ENCODE measurements at regions not wholly inside any gene's neighbourhood (a gene's known extent, or its start where the extent isn't known, plus 50 kb on each side); places are given as distances from the start of the nearest gene placed in this dataset.

GRCh38 chr5:93886098-93886806 lies 144.9 kb upstream of the POU5F2 start:
- Mint-ChIP-seq H3K4me1 (peaks cover 3% of the 10 kb centered on the region in 2 experiments; a peak in 2 of 4 replicates), H3K4me3 (no peak overlapping the region), H3K27ac (no peak overlapping the region), H3K36me3 (ENCODE audit: insufficient read depth in 1 of 3, low read depth in 3 of 3) (no peaks in the 10 kb centered on the region), H3K9me3 (no peaks in the 10 kb centered on the region), H3K27me3 (ENCODE audit: low read depth) (no peaks in the 10 kb centered on the region)
- H2BK12ac ChIP-seq (ENCODE audit: insufficient read length, low read depth, low read length): no peak overlapping the region
- no peak overlapping the region for H4K5ac ChIP-seq (ENCODE audit: insufficient read length, low read depth, low read length)
- H3K79me1 ChIP-seq (ENCODE audit: insufficient read depth, low read depth, low read length, poor library complexity, severe bottlenecking): no peaks in the 10 kb centered on the region
- H4K20me1 ChIP-seq (ENCODE audit: control insufficient read depth, insufficient read depth, insufficient read length): no peaks in the 10 kb centered on the region
- no peak overlapping the region for H3K4ac ChIP-seq (ENCODE audit: low read depth, low read length)
- no peaks in the 10 kb centered on the region for H3K23me2 ChIP-seq (ENCODE audit: insufficient read length, low read depth, low read length, poor library complexity, severe bottlenecking)
- H3K27me3 ChIP-seq (ENCODE audit: insufficient read depth, low read length): no peaks in the 10 kb centered on the region
- no peak overlapping the region for H3K9ac ChIP-seq (ENCODE audit: extremely low read depth, insufficient read length, low read length)
- no peak overlapping the region for H3K4me2 ChIP-seq (ENCODE audit: insufficient read depth, insufficient read length, low read length)
- no peak overlapping the region for H2BK120ac ChIP-seq (ENCODE audit: low read depth, low read length, poor library complexity, severe bottlenecking)
- no peak overlapping the region for H2BK5ac ChIP-seq (ENCODE audit: insufficient read length, low read length)
- no peak for DNase-seq
- no peak overlapping the region for H2AK5ac ChIP-seq (ENCODE audit: insufficient read length, low read length)
- no peak overlapping the region for H4K91ac ChIP-seq (ENCODE audit: insufficient read length, low read depth, low read length)
- H3K79me2 ChIP-seq (ENCODE audit: insufficient read depth, low read length): no peaks in the 10 kb centered on the region
- H3K14ac ChIP-seq (ENCODE audit: insufficient read depth, low read length): no peak overlapping the region
- TF ChIP-seq CTCF (conservative IDR thresholded peaks at IDR 0.05): no peak
- H3K9me3 ChIP-seq (ENCODE audit: control insufficient read depth, low read depth, low read length): no peaks in the 10 kb centered on the region
- H4K8ac ChIP-seq (replicated peaks; ENCODE audit: insufficient read length, low read depth, low read length): no peak overlapping the region
- no peak overlapping the region for H2BK15ac ChIP-seq (ENCODE audit: low read depth, low read length)
- no peak overlapping the region for H3K56ac ChIP-seq (ENCODE audit: insufficient read length, low read depth, low read length)
- no peak overlapping the region for H3T11ph ChIP-seq (ENCODE audit: low read length)
- H3K18ac ChIP-seq (ENCODE audit: insufficient read length, low read depth, low read length): no peak overlapping the region
- WGBS (ENCODE audit: extremely low coverage, insufficient read length, low lambda C conversion rate): no CpG with 5 or more reads among the region's 7 CpGs
- no peak overlapping the region for H2AFZ ChIP-seq (ENCODE audit: low read length)
- no peak overlapping the region for H3K27ac ChIP-seq (ENCODE audit: insufficient read length, low read depth, low read length)
- H3K4me1 ChIP-seq (ENCODE audit: insufficient read depth, low read length): no peaks in the 10 kb centered on the region
- no peak overlapping the region for H3K23ac ChIP-seq (ENCODE audit: insufficient read length, low read depth, low read length)
- no peak overlapping the region for H2BK20ac ChIP-seq (ENCODE audit: low read depth, low read length, poor library complexity, severe bottlenecking)

Measured in H9 (cell line).